ENCODE measurements at regions not wholly inside any gene's neighbourhood (a gene's known extent, or its start where the extent isn't known, plus 50 kb on each side); places are given as distances from the start of the nearest gene placed in this dataset.

DNA sequence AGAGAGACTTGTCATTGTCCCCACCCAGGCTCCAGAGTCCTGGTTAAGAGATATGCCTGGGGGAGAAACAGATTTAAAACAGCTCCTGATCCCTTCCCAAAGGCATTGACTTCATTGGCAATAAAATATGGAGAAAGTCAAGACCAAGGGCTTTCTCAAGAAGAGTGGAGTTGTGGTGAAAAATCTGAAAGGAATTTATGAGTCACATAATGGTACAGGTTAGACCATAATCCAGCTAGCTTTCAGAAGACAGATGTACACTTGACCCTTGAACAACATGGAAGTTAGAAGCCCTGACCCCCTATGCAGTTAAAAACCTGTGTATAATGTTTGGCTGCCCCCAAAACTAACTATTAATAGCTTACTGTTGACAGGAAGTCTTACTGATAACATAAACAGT, 599.1 kb upstream of the SOX11 start:
- no peak for DNase-seq (ENCODE audit: insufficient read length, low spot score, missing footprints)
- H3K4me3 ChIP-seq (ENCODE audit: insufficient read depth, low read length): no peak overlapping the region
- H3K27me3 ChIP-seq (ENCODE audit: insufficient read depth, low read length): no peaks in the 10 kb centered on the region
- no peaks in the 10 kb centered on the region for H3K9me3 ChIP-seq (ENCODE audit: low read depth, low read length)
- H3K36me3 ChIP-seq (ENCODE audit: insufficient read depth, low read length): no peaks in the 10 kb centered on the region
- H3K27ac ChIP-seq (ENCODE audit: low read depth, low read length): no peak overlapping the region
- H3K4me2 ChIP-seq (ENCODE audit: insufficient read depth, low read length): no peak overlapping the region
- H4K20me1 ChIP-seq (ENCODE audit: insufficient read depth, low read length): no peaks in the 10 kb centered on the region
- H2AFZ ChIP-seq (ENCODE audit: low read length): no peak overlapping the region
- no peaks in the 10 kb centered on the region for H3K4me1 ChIP-seq (ENCODE audit: insufficient read depth, low read length)
- H3K79me2 ChIP-seq (ENCODE audit: insufficient read depth, low read length): no peaks in the 10 kb centered on the region
- TF ChIP-seq, protein P1, sequence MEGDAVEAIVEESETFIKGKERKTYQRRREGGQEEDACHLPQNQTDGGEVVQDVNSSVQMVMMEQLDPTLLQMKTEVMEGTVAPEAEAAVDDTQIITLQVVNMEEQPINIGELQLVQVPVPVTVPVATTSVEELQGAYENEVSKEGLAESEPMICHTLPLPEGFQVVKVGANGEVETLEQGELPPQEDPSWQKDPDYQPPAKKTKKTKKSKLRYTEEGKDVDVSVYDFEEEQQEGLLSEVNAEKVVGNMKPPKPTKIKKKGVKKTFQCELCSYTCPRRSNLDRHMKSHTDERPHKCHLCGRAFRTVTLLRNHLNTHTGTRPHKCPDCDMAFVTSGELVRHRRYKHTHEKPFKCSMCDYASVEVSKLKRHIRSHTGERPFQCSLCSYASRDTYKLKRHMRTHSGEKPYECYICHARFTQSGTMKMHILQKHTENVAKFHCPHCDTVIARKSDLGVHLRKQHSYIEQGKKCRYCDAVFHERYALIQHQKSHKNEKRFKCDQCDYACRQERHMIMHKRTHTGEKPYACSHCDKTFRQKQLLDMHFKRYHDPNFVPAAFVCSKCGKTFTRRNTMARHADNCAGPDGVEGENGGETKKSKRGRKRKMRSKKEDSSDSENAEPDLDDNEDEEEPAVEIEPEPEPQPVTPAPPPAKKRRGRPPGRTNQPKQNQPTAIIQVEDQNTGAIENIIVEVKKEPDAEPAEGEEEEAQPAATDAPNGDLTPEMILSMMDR (IDR thresholded peaks at IDR 0.05; ENCODE audit: extremely low read depth, low read depth, low read length): no peak

DNA sequence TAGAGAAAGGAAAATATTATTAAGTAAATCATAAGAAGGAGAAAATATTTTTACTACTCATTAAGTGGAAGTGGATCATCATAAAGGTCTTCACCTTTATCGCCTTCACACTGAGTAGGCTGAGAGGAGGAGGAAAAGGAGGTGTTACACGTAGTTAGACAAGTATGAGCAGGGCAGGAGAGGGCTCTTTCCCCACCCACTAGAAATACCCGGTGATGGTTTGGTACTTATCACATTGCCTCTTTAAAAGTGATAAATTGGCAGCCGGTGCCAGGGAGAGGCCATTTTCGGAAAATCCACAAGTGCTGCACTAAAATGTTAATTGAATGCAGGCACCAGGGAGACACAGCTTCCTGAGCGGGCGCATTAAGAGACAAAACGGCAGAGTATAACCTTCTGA, 598.7 kb upstream of the SOX11 start:
- no peak for DNase-seq (ENCODE audit: insufficient read length, low spot score, missing footprints)
- no peak overlapping the region for H2AFZ ChIP-seq (ENCODE audit: low read length)
- no peak overlapping the region for H3K27ac ChIP-seq (ENCODE audit: low read depth, low read length)
- H3K4me3 ChIP-seq (ENCODE audit: insufficient read depth, low read length): no peak overlapping the region
- H3K27me3 ChIP-seq (ENCODE audit: insufficient read depth, low read length): no peaks in the 10 kb centered on the region
- no peaks in the 10 kb centered on the region for H3K9me3 ChIP-seq (ENCODE audit: low read depth, low read length)
- no peaks in the 10 kb centered on the region for H3K36me3 ChIP-seq (ENCODE audit: insufficient read depth, low read length)
- no peaks in the 10 kb centered on the region for H3K79me2 ChIP-seq (ENCODE audit: insufficient read depth, low read length)
- H3K4me1 ChIP-seq (ENCODE audit: insufficient read depth, low read length): no peaks in the 10 kb centered on the region
- no peaks in the 10 kb centered on the region for H4K20me1 ChIP-seq (ENCODE audit: insufficient read depth, low read length)
- no peak overlapping the region for H3K4me2 ChIP-seq (ENCODE audit: insufficient read depth, low read length)
- TF ChIP-seq, protein P1 (IDR thresholded peaks at IDR 0.05; ENCODE audit: extremely low read depth, low read depth, low read length): no peak

DNA sequence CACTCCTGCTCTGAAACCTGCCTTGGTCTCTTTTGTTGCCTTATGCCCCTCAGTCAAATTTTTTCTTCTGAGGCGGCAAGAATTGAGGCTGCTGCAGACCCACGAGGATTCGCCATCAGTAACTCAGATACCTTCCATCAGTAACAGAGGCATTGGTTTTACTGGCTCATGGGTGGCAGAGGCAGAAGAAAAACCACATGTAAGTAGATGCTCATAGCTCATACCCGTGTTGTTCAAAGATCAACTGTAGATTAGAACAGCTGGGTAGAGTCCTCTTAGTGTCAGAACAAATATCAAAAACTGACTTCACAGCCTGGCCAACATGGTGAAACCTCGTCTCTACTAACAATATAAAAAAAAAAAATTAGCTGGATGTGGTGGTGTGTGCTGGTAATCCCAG, 598.0 kb upstream of the SOX11 start:
- Histone ChIP-seq H3K36me3 (ENCODE audit: insufficient read depth, low read length) (no peaks in the 10 kb centered on the region), H3K9me3 (ENCODE audit: low read depth, low read length) (no peaks in the 10 kb centered on the region)
- no peak for DNase-seq (ENCODE audit: insufficient read length, low spot score, missing footprints)

DNA sequence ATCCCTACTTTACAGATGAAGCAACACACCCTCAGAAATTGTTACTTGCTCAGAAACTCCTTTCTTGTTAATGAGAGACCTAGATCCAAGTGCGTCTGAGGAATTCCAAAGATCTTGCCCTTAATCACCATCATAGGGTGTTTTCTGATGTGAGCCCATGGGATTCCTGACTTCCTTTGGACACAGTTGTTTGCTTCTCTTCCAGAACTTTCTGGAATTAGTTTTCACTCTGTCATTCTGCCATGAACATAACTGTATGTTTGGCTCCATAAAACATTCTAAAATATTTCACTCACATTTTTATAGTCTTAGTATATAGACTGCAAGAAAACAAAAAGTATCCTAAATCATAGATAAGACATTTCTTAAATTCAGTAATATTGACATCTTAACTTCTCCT, 593.9 kb upstream of the SOX11 start:
- no peak overlapping the region for H2AFZ ChIP-seq (ENCODE audit: low read length)
- H3K9me3 ChIP-seq (ENCODE audit: low read depth, low read length): no peaks in the 10 kb centered on the region
- H3K79me2 ChIP-seq (ENCODE audit: insufficient read depth, low read length): no peaks in the 10 kb centered on the region
- H3K27me3 ChIP-seq (ENCODE audit: insufficient read depth, low read length): no peaks in the 10 kb centered on the region
- H3K36me3 ChIP-seq (ENCODE audit: insufficient read depth, low read length): no peaks in the 10 kb centered on the region
- no peaks in the 10 kb centered on the region for H4K20me1 ChIP-seq (ENCODE audit: insufficient read depth, low read length)
- no peak overlapping the region for H3K4me3 ChIP-seq (ENCODE audit: insufficient read depth, low read length)
- no peak overlapping the region for H3K27ac ChIP-seq (ENCODE audit: low read depth, low read length)
- no peak for DNase-seq (ENCODE audit: insufficient read length, low spot score, missing footprints)
- no peak overlapping the region for H3K4me2 ChIP-seq (ENCODE audit: insufficient read depth, low read length)
- H3K4me1 ChIP-seq (ENCODE audit: insufficient read depth, low read length): no peaks in the 10 kb centered on the region
- TF ChIP-seq, protein P1 (IDR thresholded peaks at IDR 0.05; ENCODE audit: extremely low read depth, low read depth, low read length): no peak

More for the DNA sequence above, 598.0 kb upstream of the SOX11 start:
- Histone ChIP-seq H3K4me3 (ENCODE audit: insufficient read depth, low read length) (no peak overlapping the region), H3K79me2 (ENCODE audit: insufficient read depth, low read length) (no peaks in the 10 kb centered on the region), H4K20me1 (ENCODE audit: insufficient read depth, low read length) (no peaks in the 10 kb centered on the region), H2AFZ (ENCODE audit: low read length) (no peak overlapping the region), H3K27ac (ENCODE audit: low read depth, low read length) (no peak overlapping the region), H3K4me1 (ENCODE audit: insufficient read depth, low read length) (no peaks in the 10 kb centered on the region), H3K27me3 (ENCODE audit: insufficient read depth, low read length) (no peaks in the 10 kb centered on the region), H3K4me2 (ENCODE audit: insufficient read depth, low read length) (no peak overlapping the region)
- TF ChIP-seq, protein P1 (IDR thresholded peaks at IDR 0.05; ENCODE audit: extremely low read depth, low read depth, low read length): no peak
